A673 (cell line): ENCODE measurements at regions not wholly inside any gene's neighbourhood (a gene's known extent, or its start where the extent isn't known, plus 50 kb on each side); places are given as distances from the start of the nearest gene placed in this dataset.

Experiments
- BruUV-seq: library from RNA; stranded (reverse); fragments of 400-500 nt; replicated peaks from 2 replicates; lab custom pipeline; 2021; lab: Mats Ljungman, UMichigan
- CTCF ChIA-PET: fragments of 300-600 bp; sonication (Branson Sonifier 250); formaldehyde crosslinking; loops from one replicate; lab custom pipeline; 2022; ENCODE audit warnings: antibody characterized with exemption; lab: Charles Lee
- POLR2A ChIA-PET: fragments of 300-600 bp; sonication (Branson Sonifier 250); formaldehyde crosslinking; loops from one replicate; lab custom pipeline; 2022; ENCODE audit warnings: antibody characterized with exemption; ENCODE audit not compliant: low non-redundant PET; lab: Charles Lee
- DNase-seq: peaks from one replicate; pipeline ENCODE4 v3.0.0-alpha.2; 2015; ENCODE audit warnings: low spot score
- H3K27ac ChIP-seq: fragments of 200-600 bp; sonication (generic); 2 replicates; pipeline ENCODE4 v1.5.1; 2016; ENCODE audit warnings: mixed run types, low read depth, mild to moderate bottlenecking, mixed read lengths, antibody characterized with exemption, low read length; ENCODE audit not compliant: poor library complexity, severe bottlenecking
- H3K27me3 ChIP-seq: fragments of 200-600 bp; sonication (generic); replicated peaks from 2 replicates; pipeline ENCODE4 v1.6.1; 2017; ENCODE audit warnings: mixed run types, low read depth, mild to moderate bottlenecking, mixed read lengths, antibody characterized with exemption, low read length; ENCODE audit not compliant: insufficient read depth, poor library complexity
- H3K36me3 ChIP-seq: fragments of 200-600 bp; sonication (generic); 2 replicates; pipeline ENCODE4 v1.6.1; 2016; ENCODE audit warnings: mixed run types, mild to moderate bottlenecking, mixed read lengths, antibody characterized with exemption, low read length; ENCODE audit not compliant: insufficient read depth, poor library complexity, severe bottlenecking
- H3K4me1 ChIP-seq: fragments of 200-600 bp; sonication (generic); 2 replicates; pipeline ENCODE4 v1.6.1; 2017; ENCODE audit warnings: mixed run types, mild to moderate bottlenecking, mixed read lengths, antibody characterized with exemption, low read length; ENCODE audit not compliant: insufficient read depth, poor library complexity, severe bottlenecking
- H3K4me3 ChIP-seq: fragments of 200-600 bp; sonication (generic); 2 replicates; pipeline ENCODE4 v1.5.1; 2016; ENCODE audit warnings: low read depth, mixed run types, mild to moderate bottlenecking, mixed read lengths, low read length; ENCODE audit not compliant: poor library complexity, severe bottlenecking
- H3K9me3 ChIP-seq: fragments of 200-600 bp; sonication (generic); 2 replicates; pipeline ENCODE4 v1.6.1; 2016; ENCODE audit warnings: mixed run types, low read depth, mild to moderate bottlenecking, mixed read lengths, antibody characterized with exemption, low read length; ENCODE audit not compliant: poor library complexity, severe bottlenecking
- CTCF ChIP-seq: fragments of 300-800, 200-600 bp; sonication (generic); conservative IDR thresholded peaks from 2 replicates; pipeline ENCODE4 v1.5.1; 2017; ENCODE audit warnings: low read depth, mild to moderate bottlenecking, antibody characterized with exemption, low read length, moderate library complexity, mixed read lengths
- EZH2 ChIP-seq: fragments of 200-600 bp; sonication (generic); IDR thresholded peaks from 2 replicates; pipeline ENCODE4 v1.6.1; 2017; ENCODE audit warnings: borderline replicate concordance, low read depth, mild to moderate bottlenecking, mixed read lengths, antibody characterized with exemption, low read length; ENCODE audit not compliant: poor library complexity, severe bottlenecking
- intact Hi-C: fragments of 100-400 bp; cut with micrococcal nuclease; formaldehyde crosslinking; loops from one replicate; pipeline ENCODE4 v1.10.0; 2022; ENCODE audit not compliant: unreplicated experiment

GRCh38 chr2:149819356-149819957 lies 231.9 kb upstream of the MMADHC start:
- intact Hi-C loops, result no loop called here
- DNase-seq, result no peak
- no peaks in the 10 kb centered on the region for H3K27me3 ChIP-seq
- CTCF ChIA-PET, result no interaction called here
- TF ChIP-seq CTCF (no peak), EZH2 (no peak)
- H3K27ac ChIP-seq, result no peak overlapping the region
- peaks cover 7% of the 10 kb centered on the region for H3K4me1 ChIP-seq
- no peaks in the 10 kb centered on the region for H3K36me3 ChIP-seq
- POLR2A ChIA-PET, result no interaction called here
- no peak overlapping the region for H3K4me3 ChIP-seq
- H3K9me3 ChIP-seq, result no peaks in the 10 kb centered on the region
- no TSS peak for BruUV-seq

DNA sequence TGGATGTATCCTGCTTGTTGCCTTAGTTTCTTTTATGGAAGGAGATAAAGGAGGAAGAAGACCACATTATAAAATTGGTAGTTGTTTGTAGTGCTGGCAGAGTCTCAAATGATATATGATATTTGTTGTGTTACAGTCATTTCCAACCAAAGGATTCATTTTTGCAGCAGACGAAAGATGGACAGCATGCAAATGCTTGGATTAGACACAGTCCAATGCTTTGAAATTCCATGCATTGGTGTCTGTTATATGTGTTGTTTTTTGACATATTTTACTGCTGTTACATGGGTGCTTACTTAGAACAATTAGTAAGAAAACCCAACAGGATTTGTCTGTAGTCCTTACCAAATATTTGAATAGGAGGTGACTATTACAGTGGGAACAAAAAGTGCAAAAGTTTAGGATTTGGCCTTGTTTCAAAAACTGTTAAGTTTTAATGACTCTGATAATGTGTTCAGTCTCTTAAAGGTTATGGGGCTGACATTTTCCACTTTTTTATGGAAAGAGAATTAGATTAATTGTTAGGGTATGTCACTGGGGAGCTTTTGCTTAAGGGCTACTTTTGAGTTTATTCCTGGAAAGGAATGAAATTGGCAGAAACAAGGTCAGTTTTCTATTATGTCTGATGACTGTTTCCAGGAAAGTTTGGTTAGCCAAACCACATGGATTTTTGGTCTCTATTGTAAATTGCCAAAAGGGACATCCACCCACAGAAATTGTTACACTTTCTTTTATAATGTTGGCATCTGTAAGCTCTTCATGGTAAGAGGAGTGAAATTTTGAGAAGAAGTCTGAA lies 229.4 kb upstream of the MMADHC start:
- ChIA-PET POLR2A (no interaction called here), CTCF (no interaction called here)
- H3K4me3 ChIP-seq, result no peak overlapping the region
- BruUV-seq, result no TSS peak
- peaks cover 7% of the 10 kb centered on the region for H3K4me1 ChIP-seq
- H3K9me3 ChIP-seq, result no peaks in the 10 kb centered on the region
- H3K27ac ChIP-seq, result no peak overlapping the region
- TF ChIP-seq CTCF (no peak), EZH2 (no peak)
- H3K36me3 ChIP-seq, result no peaks in the 10 kb centered on the region
- no peaks in the 10 kb centered on the region for H3K27me3 ChIP-seq
- no peak for DNase-seq
- intact Hi-C loops, result no loop called here

DNA sequence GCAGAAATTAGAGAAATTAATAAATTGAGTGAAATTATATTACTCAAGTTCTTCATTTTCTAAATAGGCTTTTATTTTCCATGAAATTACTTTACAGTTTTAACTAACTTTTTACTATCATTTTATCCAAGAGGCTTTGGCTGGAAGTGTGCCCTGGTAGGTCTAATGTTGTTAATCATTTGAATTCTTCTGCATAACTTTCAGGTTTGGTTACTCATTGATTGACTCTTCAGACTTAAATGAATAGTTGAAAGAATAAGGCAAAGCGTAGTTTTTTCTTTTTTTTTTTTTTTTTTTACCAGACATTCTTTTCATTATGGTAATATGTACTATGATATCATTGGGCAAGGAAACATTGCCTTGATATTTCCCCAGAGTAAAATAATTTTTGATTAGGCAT lies 228.4 kb upstream of the MMADHC start:
- no peak for DNase-seq
- Histone ChIP-seq H3K4me1 (peaks cover 7% of the 10 kb centered on the region), H3K4me3 (no peak overlapping the region), H3K27ac (no peak overlapping the region), H3K27me3 (no peaks in the 10 kb centered on the region), H3K36me3 (no peaks in the 10 kb centered on the region), H3K9me3 (no peaks in the 10 kb centered on the region)
- intact Hi-C loops, result no loop called here
- CTCF ChIA-PET, result no interaction called here
- POLR2A ChIA-PET, result no interaction called here
- BruUV-seq, result no TSS peak
- TF ChIP-seq CTCF (no peak), EZH2 (no peak)
